Loucy (cell line): ENCODE measurements at regions not wholly inside any gene's neighbourhood (a gene's known extent, or its start where the extent isn't known, plus 50 kb on each side); places are given as distances from the start of the nearest gene placed in this dataset.

Source experiments
- EZH2phosphoT487 ChIP-seq: fragments of 200-600 bp; IDR thresholded peaks from 2 replicates; pipeline ENCODE4 v1.6.1; 2018; ENCODE audit warnings: antibody characterized with exemption, mild to moderate bottlenecking, moderate library complexity, borderline replicate concordance
- TF ChIP-seq, protein P1 (sequence below): fragments of 200-600 bp; sonication (generic); conservative IDR thresholded peaks from 2 replicates; pipeline ENCODE4 v1.5.1; 2014; ENCODE audit warnings: mild to moderate bottlenecking, antibody characterized with exemption, low read length

DNA sequence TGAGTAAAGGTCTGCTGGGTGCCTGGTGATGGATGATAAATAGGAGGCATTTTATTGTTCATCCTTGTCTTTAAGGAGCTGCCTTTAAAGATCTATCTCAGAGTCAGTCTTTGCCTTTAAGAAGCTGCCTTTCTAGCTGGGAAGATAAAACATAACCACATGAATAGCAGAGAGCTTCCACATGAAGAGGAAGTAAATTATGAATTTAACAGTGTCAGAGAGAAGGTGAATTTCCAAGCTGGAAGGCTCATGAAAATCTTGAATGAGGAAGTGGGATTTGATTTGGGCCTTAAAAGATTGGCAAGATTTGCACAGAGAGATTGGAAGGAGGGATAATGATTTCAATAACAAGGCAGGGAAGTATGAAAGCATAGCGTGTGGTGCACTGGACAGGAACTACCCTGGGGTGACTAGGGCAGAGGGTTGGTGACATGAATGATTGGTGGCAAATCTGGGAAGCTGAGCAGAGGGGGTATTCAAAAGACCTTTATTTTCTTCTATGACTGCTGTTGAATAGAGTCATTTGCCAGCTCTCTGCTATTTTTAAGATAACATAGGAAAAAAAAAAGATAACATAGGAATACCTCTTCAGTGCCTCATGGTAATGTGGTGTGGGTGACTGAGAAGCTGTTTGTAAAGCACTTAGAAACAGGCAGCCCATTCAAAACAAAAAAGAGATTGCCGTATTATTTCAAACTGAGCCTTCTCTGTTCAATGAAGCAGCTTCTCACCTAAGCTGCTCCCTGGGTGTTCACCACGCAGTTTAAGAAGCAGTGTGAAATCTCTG lies 591.6 kb downstream of the PKHD1 start:
- TF ChIP-seq, protein P1, sequence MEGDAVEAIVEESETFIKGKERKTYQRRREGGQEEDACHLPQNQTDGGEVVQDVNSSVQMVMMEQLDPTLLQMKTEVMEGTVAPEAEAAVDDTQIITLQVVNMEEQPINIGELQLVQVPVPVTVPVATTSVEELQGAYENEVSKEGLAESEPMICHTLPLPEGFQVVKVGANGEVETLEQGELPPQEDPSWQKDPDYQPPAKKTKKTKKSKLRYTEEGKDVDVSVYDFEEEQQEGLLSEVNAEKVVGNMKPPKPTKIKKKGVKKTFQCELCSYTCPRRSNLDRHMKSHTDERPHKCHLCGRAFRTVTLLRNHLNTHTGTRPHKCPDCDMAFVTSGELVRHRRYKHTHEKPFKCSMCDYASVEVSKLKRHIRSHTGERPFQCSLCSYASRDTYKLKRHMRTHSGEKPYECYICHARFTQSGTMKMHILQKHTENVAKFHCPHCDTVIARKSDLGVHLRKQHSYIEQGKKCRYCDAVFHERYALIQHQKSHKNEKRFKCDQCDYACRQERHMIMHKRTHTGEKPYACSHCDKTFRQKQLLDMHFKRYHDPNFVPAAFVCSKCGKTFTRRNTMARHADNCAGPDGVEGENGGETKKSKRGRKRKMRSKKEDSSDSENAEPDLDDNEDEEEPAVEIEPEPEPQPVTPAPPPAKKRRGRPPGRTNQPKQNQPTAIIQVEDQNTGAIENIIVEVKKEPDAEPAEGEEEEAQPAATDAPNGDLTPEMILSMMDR, result no peak
- TF ChIP-seq EZH2phosphoT487, result no peak
